HepG2 (cell line): ENCODE measurements at regions not wholly inside any gene's neighbourhood (a gene's known extent, or its start where the extent isn't known, plus 50 kb on each side); places are given as distances from the start of the nearest gene placed in this dataset.

Experiments used
- ATF7-NPFF ChIP-seq: sonication (generic); formaldehyde crosslinking; IDR thresholded peaks from 2 replicates; pipeline ENCODE4 v1.8.1; 2023; ENCODE audit warnings: mild to moderate bottlenecking, low read depth, missing genetic modification reagents, moderate library complexity
- CBFB ChIP-seq: sonication (generic); formaldehyde crosslinking; IDR thresholded peaks from 2 replicates; pipeline ENCODE4 v1.4.0; 2020; ENCODE audit warnings: missing genetic modification reagents
- MAF1 ChIP-seq: sonication (generic); formaldehyde crosslinking; IDR thresholded peaks from 2 replicates; pipeline ENCODE4 v1.5.0; 2020; ENCODE audit warnings: missing genetic modification reagents, borderline replicate concordance
- SMAD9 ChIP-seq: sonication (generic); formaldehyde crosslinking; IDR thresholded peaks from 2 replicates; pipeline ENCODE4 v1.5.1; 2020; ENCODE audit warnings: mild to moderate bottlenecking, missing genetic modification reagents
- ZFP36 ChIP-seq: fragments of 150-350 bp; IDR thresholded peaks from 2 replicates; pipeline ENCODE4 v1.6.1; 2018; ENCODE audit warnings: borderline replicate concordance, low read length, low read depth; ENCODE audit not compliant: partially characterized antibody
- ZFP36L2 ChIP-seq: sonication (generic); formaldehyde crosslinking; IDR thresholded peaks from 2 replicates; pipeline ENCODE4 v1.4.0; 2020; ENCODE audit warnings: missing genetic modification reagents
- ZNF251 ChIP-seq: sonication (generic); formaldehyde crosslinking; IDR thresholded peaks from 2 replicates; pipeline ENCODE4 v1.9.0; 2021; ENCODE audit warnings: mild to moderate bottlenecking, missing genetic modification reagents
- TF ChIP-seq, protein P1 (sequence below): sonication (generic); formaldehyde crosslinking; IDR thresholded peaks from 2 replicates; pipeline ENCODE4 v1.8.0; 2023; ENCODE audit warnings: mild to moderate bottlenecking, missing genetic modification reagents
- TF ChIP-seq, protein P2 (sequence below): sonication (generic); formaldehyde crosslinking; IDR thresholded peaks from 2 replicates; pipeline ENCODE4 v1.4.0; 2020; ENCODE audit warnings: mild to moderate bottlenecking, low read depth, missing genetic modification reagents
- TF ChIP-seq, protein P3 (sequence below): sonication (generic); formaldehyde crosslinking; IDR thresholded peaks from 2 replicates; pipeline ENCODE4 v1.5.0; 2020; ENCODE audit warnings: mild to moderate bottlenecking, missing genetic modification reagents
- TF ChIP-seq, protein P4 (sequence below): sonication (generic); formaldehyde crosslinking; IDR thresholded peaks from 2 replicates; pipeline ENCODE4 v1.4.0; 2020; ENCODE audit warnings: missing genetic modification reagents
- TF ChIP-seq, protein P5 (sequence below): sonication (generic); formaldehyde crosslinking; conservative IDR thresholded peaks from 2 replicates; pipeline ENCODE4 v1.4.0; 2020; ENCODE audit warnings: missing genetic modification reagents
- TF ChIP-seq, protein P6 (sequence below): sonication (generic); formaldehyde crosslinking; IDR thresholded peaks from 2 replicates; pipeline ENCODE4 v1.5.0; 2020; ENCODE audit warnings: missing genetic modification reagents

DNA sequence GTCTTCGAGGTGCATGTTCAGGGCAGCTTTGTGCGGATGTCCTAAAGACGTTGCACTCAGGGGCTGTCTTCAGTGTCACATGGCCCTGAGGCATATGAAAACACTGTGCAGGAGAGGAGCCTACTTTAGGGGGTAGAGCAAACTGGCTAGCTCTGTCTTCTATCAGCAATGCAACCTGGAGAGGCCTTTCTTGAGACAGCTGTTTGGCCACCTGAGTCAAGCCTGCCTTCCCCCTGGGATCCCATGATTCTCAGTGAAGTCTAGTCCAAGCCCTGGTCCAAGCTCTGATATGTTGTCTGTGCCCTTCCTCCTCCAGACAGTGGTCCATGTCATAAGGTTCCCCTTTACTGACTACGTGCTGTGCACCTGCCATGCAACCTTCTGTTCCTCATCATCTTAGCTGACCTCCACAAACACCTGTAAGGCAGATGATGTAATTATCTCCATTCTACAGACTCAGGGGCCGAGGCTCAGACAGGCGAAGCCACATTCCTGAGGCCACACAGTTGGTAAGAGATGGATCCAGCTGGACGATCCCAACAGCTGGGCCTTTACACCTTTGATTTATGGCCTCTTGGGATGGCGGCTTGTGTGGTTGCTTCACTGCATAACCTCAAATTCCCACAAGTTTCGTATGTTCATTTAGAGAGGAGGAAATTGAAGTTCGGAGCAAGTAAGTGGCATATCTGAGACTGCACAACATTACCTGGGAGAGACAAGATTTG, 109.9 kb downstream of the COPS8 start (continued):
- TF ChIP-seq, protein P1, sequence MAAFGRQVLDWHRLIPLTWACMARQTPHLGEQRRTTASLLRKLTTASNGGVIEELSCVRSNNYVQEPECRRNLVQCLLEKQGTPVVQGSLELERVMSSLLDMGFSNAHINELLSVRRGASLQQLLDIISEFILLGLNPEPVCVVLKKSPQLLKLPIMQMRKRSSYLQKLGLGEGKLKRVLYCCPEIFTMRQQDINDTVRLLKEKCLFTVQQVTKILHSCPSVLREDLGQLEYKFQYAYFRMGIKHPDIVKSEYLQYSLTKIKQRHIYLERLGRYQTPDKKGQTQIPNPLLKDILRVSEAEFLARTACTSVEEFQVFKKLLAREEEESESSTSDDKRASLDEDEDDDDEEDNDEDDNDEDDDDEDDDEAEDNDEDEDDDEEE, result no peak
- TF ChIP-seq ZFP36L2 (CRISPR knock-in tag), result no peak
- TF ChIP-seq SMAD9, result no peak
- TF ChIP-seq, protein P2, sequence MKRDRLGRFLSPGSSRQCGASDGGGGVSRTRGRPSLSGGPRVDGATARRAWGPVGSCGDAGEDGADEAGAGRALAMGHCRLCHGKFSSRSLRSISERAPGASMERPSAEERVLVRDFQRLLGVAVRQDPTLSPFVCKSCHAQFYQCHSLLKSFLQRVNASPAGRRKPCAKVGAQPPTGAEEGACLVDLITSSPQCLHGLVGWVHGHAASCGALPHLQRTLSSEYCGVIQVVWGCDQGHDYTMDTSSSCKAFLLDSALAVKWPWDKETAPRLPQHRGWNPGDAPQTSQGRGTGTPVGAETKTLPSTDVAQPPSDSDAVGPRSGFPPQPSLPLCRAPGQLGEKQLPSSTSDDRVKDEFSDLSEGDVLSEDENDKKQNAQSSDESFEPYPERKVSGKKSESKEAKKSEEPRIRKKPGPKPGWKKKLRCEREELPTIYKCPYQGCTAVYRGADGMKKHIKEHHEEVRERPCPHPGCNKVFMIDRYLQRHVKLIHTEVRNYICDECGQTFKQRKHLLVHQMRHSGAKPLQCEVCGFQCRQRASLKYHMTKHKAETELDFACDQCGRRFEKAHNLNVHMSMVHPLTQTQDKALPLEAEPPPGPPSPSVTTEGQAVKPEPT (CRISPR knock-in tag), result no peak
- TF ChIP-seq, protein P3, sequence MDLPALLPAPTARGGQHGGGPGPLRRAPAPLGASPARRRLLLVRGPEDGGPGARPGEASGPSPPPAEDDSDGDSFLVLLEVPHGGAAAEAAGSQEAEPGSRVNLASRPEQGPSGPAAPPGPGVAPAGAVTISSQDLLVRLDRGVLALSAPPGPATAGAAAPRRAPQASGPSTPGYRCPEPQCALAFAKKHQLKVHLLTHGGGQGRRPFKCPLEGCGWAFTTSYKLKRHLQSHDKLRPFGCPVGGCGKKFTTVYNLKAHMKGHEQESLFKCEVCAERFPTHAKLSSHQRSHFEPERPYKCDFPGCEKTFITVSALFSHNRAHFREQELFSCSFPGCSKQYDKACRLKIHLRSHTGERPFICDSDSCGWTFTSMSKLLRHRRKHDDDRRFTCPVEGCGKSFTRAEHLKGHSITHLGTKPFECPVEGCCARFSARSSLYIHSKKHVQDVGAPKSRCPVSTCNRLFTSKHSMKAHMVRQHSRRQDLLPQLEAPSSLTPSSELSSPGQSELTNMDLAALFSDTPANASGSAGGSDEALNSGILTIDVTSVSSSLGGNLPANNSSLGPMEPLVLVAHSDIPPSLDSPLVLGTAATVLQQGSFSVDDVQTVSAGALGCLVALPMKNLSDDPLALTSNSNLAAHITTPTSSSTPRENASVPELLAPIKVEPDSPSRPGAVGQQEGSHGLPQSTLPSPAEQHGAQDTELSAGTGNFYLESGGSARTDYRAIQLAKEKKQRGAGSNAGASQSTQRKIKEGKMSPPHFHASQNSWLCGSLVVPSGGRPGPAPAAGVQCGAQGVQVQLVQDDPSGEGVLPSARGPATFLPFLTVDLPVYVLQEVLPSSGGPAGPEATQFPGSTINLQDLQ, result no peak
- no peak for TF ChIP-seq ATF7-NPFF (CRISPR knock-in tag)
- TF ChIP-seq, protein P4, sequence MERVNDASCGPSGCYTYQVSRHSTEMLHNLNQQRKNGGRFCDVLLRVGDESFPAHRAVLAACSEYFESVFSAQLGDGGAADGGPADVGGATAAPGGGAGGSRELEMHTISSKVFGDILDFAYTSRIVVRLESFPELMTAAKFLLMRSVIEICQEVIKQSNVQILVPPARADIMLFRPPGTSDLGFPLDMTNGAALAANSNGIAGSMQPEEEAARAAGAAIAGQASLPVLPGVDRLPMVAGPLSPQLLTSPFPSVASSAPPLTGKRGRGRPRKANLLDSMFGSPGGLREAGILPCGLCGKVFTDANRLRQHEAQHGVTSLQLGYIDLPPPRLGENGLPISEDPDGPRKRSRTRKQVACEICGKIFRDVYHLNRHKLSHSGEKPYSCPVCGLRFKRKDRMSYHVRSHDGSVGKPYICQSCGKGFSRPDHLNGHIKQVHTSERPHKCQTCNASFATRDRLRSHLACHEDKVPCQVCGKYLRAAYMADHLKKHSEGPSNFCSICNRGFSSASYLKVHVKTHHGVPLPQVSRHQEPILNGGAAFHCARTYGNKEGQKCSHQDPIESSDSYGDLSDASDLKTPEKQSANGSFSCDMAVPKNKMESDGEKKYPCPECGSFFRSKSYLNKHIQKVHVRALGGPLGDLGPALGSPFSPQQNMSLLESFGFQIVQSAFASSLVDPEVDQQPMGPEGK (CRISPR knock-in tag), result no peak
- no peak for TF ChIP-seq ZFP36
- TF ChIP-seq MAF1 (CRISPR knock-in tag), result no peak
- TF ChIP-seq, protein P5, sequence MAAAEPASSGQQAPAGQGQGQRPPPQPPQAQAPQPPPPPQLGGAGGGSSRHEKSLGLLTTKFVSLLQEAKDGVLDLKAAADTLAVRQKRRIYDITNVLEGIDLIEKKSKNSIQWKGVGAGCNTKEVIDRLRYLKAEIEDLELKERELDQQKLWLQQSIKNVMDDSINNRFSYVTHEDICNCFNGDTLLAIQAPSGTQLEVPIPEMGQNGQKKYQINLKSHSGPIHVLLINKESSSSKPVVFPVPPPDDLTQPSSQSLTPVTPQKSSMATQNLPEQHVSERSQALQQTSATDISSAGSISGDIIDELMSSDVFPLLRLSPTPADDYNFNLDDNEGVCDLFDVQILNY (CRISPR knock-in tag), result no peak
- no peak for TF ChIP-seq CBFB (CRISPR knock-in tag)
- TF ChIP-seq, protein P6, sequence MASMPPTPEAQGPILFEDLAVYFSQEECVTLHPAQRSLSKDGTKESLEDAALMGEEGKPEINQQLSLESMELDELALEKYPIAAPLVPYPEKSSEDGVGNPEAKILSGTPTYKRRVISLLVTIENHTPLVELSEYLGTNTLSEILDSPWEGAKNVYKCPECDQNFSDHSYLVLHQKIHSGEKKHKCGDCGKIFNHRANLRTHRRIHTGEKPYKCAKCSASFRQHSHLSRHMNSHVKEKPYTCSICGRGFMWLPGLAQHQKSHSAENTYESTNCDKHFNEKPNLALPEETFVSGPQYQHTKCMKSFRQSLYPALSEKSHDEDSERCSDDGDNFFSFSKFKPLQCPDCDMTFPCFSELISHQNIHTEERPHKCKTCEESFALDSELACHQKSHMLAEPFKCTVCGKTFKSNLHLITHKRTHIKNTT (CRISPR knock-in tag), result no peak
- TF ChIP-seq ZNF251 (CRISPR knock-in tag), result no peak
